Panc1 (cell line): ENCODE measurements at regions not wholly inside any gene's neighbourhood (a gene's known extent, or its start where the extent isn't known, plus 50 kb on each side); places are given as distances from the start of the nearest gene placed in this dataset.

ENCODE experiments used
- ATAC-seq: fragments of 200-7000 bp; cut with Tn5 transposase; 2 replicates; pipeline ENCODE4 v1.9.1; 2020; ENCODE audit warnings: mild to moderate bottlenecking, moderate library complexity
- BruUV-seq: library from RNA; stranded (reverse); fragments of 400-500 nt; replicated peaks from 2 replicates; lab custom pipeline; 2021; lab: Mats Ljungman, UMichigan
- CTCF ChIA-PET: fragments of 300-600 bp; sonication (Branson Sonifier 250); formaldehyde crosslinking; loops from one replicate; lab custom pipeline; 2022; ENCODE audit warnings: antibody characterized with exemption; lab: Charles Lee
- POLR2A ChIA-PET: fragments of 300-600 bp; sonication (Branson Sonifier 250); formaldehyde crosslinking; loops from one replicate; lab custom pipeline; 2022; ENCODE audit warnings: antibody characterized with exemption; lab: Charles Lee
- DNase-seq: peaks from one replicate; pipeline ENCODE4 v3.0.0-alpha.2; 2010; ENCODE audit warnings: low read depth, low spot score
- H3K27ac ChIP-seq: 2 replicates; pipeline ENCODE4 v1.5.1; 2011; ENCODE audit warnings: mild to moderate bottlenecking, low read length, inconsistent platforms
- H3K27me3 ChIP-seq: fragments of 200-500 bp; sonication (Bioruptor generic); 2 replicates; pipeline ENCODE4 v1.6.0; 2014; ENCODE audit warnings: low read length, inconsistent platforms; ENCODE audit not compliant: control insufficient read depth, insufficient read depth
- H3K36me3 ChIP-seq: fragments of 200-500 bp; sonication (Bioruptor generic); 2 replicates; pipeline ENCODE4 v1.5.1; 2014; ENCODE audit warnings: inconsistent platforms, mild to moderate bottlenecking, low read length, moderate library complexity; ENCODE audit not compliant: control insufficient read depth, insufficient read depth
- H3K4me1 ChIP-seq: 2 replicates; pipeline ENCODE4 v1.5.1; 2011; ENCODE audit warnings: inconsistent platforms, mild to moderate bottlenecking, low read length, moderate library complexity; ENCODE audit not compliant: control insufficient read depth, insufficient read depth
- H3K4me3 ChIP-seq, 2 experiments: 2 replicates each; pipeline ENCODE4 v1.5.1; 2011 to 2012; ENCODE audit warnings: low read depth in 2 of 2, low read length in 2 of 2, mild to moderate bottlenecking in 2 of 2, inconsistent platforms in 1 of 2, moderate library complexity in 1 of 2
- H3K9me3 ChIP-seq: fragments of 200-500 bp; sonication (Bioruptor generic); 2 replicates; pipeline ENCODE4 v1.5.1; 2014; ENCODE audit warnings: low read depth, mild to moderate bottlenecking, inconsistent platforms, low read length, moderate library complexity; ENCODE audit not compliant: control insufficient read depth, insufficient read depth
- POLR2AphosphoS5 ChIP-seq: IDR thresholded peaks from 2 replicates; pipeline ENCODE4 v1.6.1; 2012; ENCODE audit warnings: mild to moderate bottlenecking, low read depth, low read length, moderate library complexity
- SIN3A ChIP-seq: IDR thresholded peaks from 2 replicates; pipeline ENCODE4 v1.6.1; 2012; ENCODE audit warnings: low read depth, mild to moderate bottlenecking, low read length, moderate library complexity, borderline replicate concordance; ENCODE audit not compliant: insufficient read depth
- TCF7L2 ChIP-seq: IDR thresholded peaks from 2 replicates; pipeline ENCODE4 v1.6.1; 2011; ENCODE audit warnings: mild to moderate bottlenecking, low read depth, low read length, inconsistent platforms
- in situ Hi-C: cut with HindIII; loops from 2 replicates; pipeline ENCODE4 v1.10.0; 2016; ENCODE audit warnings: low sequenced_read_pairs, low pct_unique_long_range_greater_than_20kb
- intact Hi-C: fragments of 100-400 bp; cut with micrococcal nuclease; formaldehyde crosslinking; loops from one replicate; pipeline ENCODE4 v1.10.0; 2022; ENCODE audit not compliant: unreplicated experiment
- TF ChIP-seq, protein P1 (sequence below): fragments of 450-650 bp; IDR thresholded peaks from 2 replicates; pipeline ENCODE4 v1.5.1; 2017; ENCODE audit warnings: mild to moderate bottlenecking
- TF ChIP-seq, protein P2 (sequence below), 2 experiments: IDR thresholded peaks; 2 replicates each; pipeline ENCODE4 v1.6.1; 2011 to 2012; ENCODE audit warnings: low read depth in 2 of 2, control low read depth in 1 of 2, low read length in 1 of 2, mild to moderate bottlenecking in 1 of 2, moderate library complexity in 1 of 2; ENCODE audit not compliant: insufficient read depth in 1 of 2

DNA sequence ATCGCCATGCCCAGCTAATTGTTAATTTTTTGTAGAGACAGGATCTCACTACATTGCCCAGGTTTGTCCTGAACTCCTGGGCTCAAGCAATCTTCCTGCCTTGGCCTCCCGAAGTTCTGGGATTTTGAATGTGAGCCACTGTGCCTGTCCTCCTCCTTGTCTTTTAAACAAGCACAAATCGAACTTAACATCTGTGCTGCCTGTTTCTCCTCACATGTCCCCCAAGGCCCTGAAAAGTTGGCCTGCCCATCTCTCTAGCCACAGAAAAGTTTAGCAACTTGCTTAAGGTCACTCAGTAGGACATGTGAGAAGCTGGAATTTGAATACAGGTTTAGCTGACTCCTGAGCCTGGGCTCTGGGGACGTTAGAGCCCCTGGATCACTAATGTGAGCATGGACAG lies 115.7 kb upstream of the KCNG1 start:
- TF ChIP-seq POLR2AphosphoS5 (no peak), SIN3A (no peak), TCF7L2 (no peak)
- TF ChIP-seq, protein P1, sequence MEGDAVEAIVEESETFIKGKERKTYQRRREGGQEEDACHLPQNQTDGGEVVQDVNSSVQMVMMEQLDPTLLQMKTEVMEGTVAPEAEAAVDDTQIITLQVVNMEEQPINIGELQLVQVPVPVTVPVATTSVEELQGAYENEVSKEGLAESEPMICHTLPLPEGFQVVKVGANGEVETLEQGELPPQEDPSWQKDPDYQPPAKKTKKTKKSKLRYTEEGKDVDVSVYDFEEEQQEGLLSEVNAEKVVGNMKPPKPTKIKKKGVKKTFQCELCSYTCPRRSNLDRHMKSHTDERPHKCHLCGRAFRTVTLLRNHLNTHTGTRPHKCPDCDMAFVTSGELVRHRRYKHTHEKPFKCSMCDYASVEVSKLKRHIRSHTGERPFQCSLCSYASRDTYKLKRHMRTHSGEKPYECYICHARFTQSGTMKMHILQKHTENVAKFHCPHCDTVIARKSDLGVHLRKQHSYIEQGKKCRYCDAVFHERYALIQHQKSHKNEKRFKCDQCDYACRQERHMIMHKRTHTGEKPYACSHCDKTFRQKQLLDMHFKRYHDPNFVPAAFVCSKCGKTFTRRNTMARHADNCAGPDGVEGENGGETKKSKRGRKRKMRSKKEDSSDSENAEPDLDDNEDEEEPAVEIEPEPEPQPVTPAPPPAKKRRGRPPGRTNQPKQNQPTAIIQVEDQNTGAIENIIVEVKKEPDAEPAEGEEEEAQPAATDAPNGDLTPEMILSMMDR = no peak
- TF ChIP-seq, protein P2, sequence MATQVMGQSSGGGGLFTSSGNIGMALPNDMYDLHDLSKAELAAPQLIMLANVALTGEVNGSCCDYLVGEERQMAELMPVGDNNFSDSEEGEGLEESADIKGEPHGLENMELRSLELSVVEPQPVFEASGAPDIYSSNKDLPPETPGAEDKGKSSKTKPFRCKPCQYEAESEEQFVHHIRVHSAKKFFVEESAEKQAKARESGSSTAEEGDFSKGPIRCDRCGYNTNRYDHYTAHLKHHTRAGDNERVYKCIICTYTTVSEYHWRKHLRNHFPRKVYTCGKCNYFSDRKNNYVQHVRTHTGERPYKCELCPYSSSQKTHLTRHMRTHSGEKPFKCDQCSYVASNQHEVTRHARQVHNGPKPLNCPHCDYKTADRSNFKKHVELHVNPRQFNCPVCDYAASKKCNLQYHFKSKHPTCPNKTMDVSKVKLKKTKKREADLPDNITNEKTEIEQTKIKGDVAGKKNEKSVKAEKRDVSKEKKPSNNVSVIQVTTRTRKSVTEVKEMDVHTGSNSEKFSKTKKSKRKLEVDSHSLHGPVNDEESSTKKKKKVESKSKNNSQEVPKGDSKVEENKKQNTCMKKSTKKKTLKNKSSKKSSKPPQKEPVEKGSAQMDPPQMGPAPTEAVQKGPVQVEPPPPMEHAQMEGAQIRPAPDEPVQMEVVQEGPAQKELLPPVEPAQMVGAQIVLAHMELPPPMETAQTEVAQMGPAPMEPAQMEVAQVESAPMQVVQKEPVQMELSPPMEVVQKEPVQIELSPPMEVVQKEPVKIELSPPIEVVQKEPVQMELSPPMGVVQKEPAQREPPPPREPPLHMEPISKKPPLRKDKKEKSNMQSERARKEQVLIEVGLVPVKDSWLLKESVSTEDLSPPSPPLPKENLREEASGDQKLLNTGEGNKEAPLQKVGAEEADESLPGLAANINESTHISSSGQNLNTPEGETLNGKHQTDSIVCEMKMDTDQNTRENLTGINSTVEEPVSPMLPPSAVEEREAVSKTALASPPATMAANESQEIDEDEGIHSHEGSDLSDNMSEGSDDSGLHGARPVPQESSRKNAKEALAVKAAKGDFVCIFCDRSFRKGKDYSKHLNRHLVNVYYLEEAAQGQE (IDR thresholded peaks at IDR 0.05; ENCODE audit: insufficient read depth in 1 of 2, low read depth in 2 of 2, low read length in 1 of 2) = no peak
- Histone ChIP-seq H3K27me3 (0 out of 2 replicates have a peak, but pooled peaks cover 2% of the 10 kb centered on the region), H3K27ac (no peak overlapping the region), H3K9me3 (no peaks in the 10 kb centered on the region), H3K4me1 (no peaks in the 10 kb centered on the region), H3K36me3 (no peaks in the 10 kb centered on the region), H3K4me3 (no peak overlapping the region)
- POLR2A ChIA-PET = no interaction called here
- DNase-seq (no peak), ATAC-seq (no peak)
- no TSS peak for BruUV-seq
- in situ Hi-C loops = no loop called here
- intact Hi-C loops = no loop called here
- CTCF ChIA-PET = interaction anchor here (0.7 kb wide), 1 partner anchor 27 kb away, joined by 3 read pairs; no protein-coding TSS in a partner anchor

DNA sequence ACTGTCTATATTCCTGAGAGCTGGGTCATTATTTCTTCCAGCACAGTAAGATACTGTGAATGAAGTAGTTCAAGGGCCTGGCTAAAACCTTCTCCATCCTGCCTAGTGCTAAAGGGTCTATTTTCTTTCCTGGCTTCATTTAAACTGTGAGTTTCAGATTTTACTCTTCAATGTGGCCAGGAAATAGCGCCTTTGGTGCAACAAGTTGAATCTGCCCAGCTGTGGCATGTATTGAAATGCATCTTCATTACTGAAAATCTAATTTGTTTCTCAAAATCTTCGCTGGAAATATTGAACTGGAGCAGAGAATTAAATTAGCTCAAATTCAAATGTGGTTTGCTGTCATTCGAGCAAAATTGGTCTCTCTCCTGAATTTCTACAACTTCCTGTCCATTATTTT lies 114.6 kb upstream of the KCNG1 start:
- Histone ChIP-seq H3K9me3 (no peaks in the 10 kb centered on the region), H3K4me1 (no peaks in the 10 kb centered on the region; the same call in 1 of the 2 replicates), H3K36me3 (no peaks in the 10 kb centered on the region), H3K27ac (no peak overlapping the region), H3K27me3 (0 out of 2 replicates have a peak, but pooled peaks cover 2% of the 10 kb centered on the region), H3K4me3 (no peak overlapping the region)
- TF ChIP-seq, protein P1 = no peak
- TF ChIP-seq TCF7L2 (no peak), SIN3A (no peak), POLR2AphosphoS5 (no peak)
- TF ChIP-seq, protein P2 (IDR thresholded peaks at IDR 0.05; ENCODE audit: insufficient read depth in 1 of 2, low read depth in 2 of 2, low read length in 1 of 2) = no peak
- no peak for DNase-seq
- intact Hi-C loops (no loop called here), in situ Hi-C loops (no loop called here)
- BruUV-seq = no TSS peak
- ATAC-seq = no peak
- ChIA-PET CTCF (no interaction called here), POLR2A (interaction anchor here (0.5 kb wide), 1 partner anchor 103 kb away, joined by 6 read pairs; no protein-coding TSS in a partner anchor)
